Upper lobe of left lung (tissue), 6 donors: ENCODE measurements at regions not wholly inside any gene's neighbourhood (a gene's known extent, or its start where the extent isn't known, plus 50 kb on each side); places are given as distances from the start of the nearest gene placed in this dataset.

Source experiments
- ATAC-seq, 2 donors: fragments of 200-7000 bp; cut with Tn5 transposase; one replicate each; pipeline ENCODE4 v1.9.1; 2022; ENCODE audit warnings: mild to moderate bottlenecking in 2 of 2, moderate library complexity in 2 of 2; ENCODE audit not compliant: low FRiP score in 2 of 2
- DNase-seq, 2 donors: peaks; one replicate each; pipeline ENCODE4 v3.0.0-alpha.2; 2019 to 2020
- H3K27ac ChIP-seq, 4 donors: fragments of 200-600 bp; sonication (generic); one replicate each; pipeline ENCODE4 v1.5.1; 2016 to 2019
- H3K27me3 ChIP-seq, 4 donors: fragments of 200-600 bp; sonication (generic); one replicate each; pipeline ENCODE4 v1.5.1; 2017 to 2019
- H3K36me3 ChIP-seq, 4 donors: fragments of 200-600 bp; sonication (generic); one replicate each; pipeline ENCODE4 v1.5.1; 2016 to 2019
- H3K4me1 ChIP-seq, 4 donors: fragments of 200-600 bp; sonication (generic); one replicate each; pipeline ENCODE4 v1.5.1; 2018 to 2019
- H3K4me3 ChIP-seq, 4 donors: fragments of 200-600 bp; sonication (generic); one replicate each; pipeline ENCODE4 v1.5.1; 2017 to 2019; ENCODE audit warnings: mild to moderate bottlenecking in 2 of 4, moderate library complexity in 1 of 4
- H3K9me3 ChIP-seq, 4 donors: fragments of 200-600 bp; sonication (generic); one replicate each; pipeline ENCODE4 v1.5.1; 2018 to 2019
- EP300 ChIP-seq, 4 donors: sonication (generic); formaldehyde crosslinking; IDR thresholded peaks; one replicate each; pipeline ENCODE4 v1.5.1; 2017; ENCODE audit warnings: antibody characterized with exemption in 4 of 4, control low read depth in 2 of 4
- POLR2A ChIP-seq, 4 donors: fragments of 450-650 bp; IDR thresholded peaks; one replicate each; pipeline ENCODE4 v1.5.1; 2016 to 2017; ENCODE audit warnings: antibody characterized with exemption in 4 of 4, mild to moderate bottlenecking in 2 of 4
- POLR2AphosphoS5 ChIP-seq, 2 donors: sonication (generic); formaldehyde crosslinking; IDR thresholded peaks; one replicate each; pipeline ENCODE4 v1.5.1; 2017; ENCODE audit warnings: antibody characterized with exemption in 2 of 2
- WGBS, 2 donors: methylation state at CpG; one replicate each; pipeline ENCODE4 v1.1.5; 2017 to 2018; 5-methylcytosine and 5-hydroxymethylcytosine counted together
- TF ChIP-seq, protein P1 (sequence below), 6 experiments: fragments of 450-650 bp in 4 of 6; fragments of 200-600 bp in 2 of 6; sonication (generic) in 2 of 6; IDR thresholded peaks; one replicate each; pipeline ENCODE4 v1.5.1; 2016 to 2019; ENCODE audit warnings: antibody characterized with exemption in 6 of 6
- donor health status: DM: no; HTN: no; CAD: no; lungs with moderate emphysema.
- donor health status: DM: no; HTN: yes; CAD: no; lungs with severe emphysema.

DNA sequence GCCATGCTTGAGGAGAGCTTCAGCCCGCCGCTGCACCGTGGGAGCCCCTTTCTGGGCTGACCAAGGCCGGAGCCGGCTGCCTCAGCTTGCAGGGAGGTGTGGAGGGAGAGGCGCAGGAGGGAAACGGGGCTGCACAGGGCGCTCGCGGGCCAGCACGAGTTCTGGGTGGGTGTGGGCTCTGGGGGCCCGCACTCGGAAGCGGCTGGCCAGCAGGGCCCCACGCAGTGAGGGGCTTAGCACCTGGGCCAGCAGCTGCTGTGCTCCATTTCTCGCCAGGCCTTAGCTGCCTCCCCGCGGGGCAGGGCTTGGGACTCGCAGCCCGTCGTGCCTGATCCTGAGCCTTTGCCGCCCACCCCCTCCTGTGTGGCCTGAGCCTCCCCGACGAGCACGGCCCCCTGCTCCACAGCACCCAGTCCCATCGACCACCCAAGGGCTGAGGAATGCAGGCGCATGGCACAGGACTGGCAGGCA is 1554.0 kb downstream of the KCNT2 start:
- TF ChIP-seq EP300 (IDR thresholded peaks at IDR 0.05) (no peak), POLR2AphosphoS5 (IDR thresholded peaks at IDR 0.05) (no peak), POLR2A (IDR thresholded peaks at IDR 0.05) (no peak)
- TF ChIP-seq, protein P1, sequence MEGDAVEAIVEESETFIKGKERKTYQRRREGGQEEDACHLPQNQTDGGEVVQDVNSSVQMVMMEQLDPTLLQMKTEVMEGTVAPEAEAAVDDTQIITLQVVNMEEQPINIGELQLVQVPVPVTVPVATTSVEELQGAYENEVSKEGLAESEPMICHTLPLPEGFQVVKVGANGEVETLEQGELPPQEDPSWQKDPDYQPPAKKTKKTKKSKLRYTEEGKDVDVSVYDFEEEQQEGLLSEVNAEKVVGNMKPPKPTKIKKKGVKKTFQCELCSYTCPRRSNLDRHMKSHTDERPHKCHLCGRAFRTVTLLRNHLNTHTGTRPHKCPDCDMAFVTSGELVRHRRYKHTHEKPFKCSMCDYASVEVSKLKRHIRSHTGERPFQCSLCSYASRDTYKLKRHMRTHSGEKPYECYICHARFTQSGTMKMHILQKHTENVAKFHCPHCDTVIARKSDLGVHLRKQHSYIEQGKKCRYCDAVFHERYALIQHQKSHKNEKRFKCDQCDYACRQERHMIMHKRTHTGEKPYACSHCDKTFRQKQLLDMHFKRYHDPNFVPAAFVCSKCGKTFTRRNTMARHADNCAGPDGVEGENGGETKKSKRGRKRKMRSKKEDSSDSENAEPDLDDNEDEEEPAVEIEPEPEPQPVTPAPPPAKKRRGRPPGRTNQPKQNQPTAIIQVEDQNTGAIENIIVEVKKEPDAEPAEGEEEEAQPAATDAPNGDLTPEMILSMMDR (IDR thresholded peaks at IDR 0.05) = no peak
- Histone ChIP-seq H3K27me3 (no peaks in the 10 kb centered on the region), H3K4me1 (no peaks in the 10 kb centered on the region), H3K4me3 (no peak overlapping the region), H3K27ac (no peak overlapping the region), H3K36me3 (no peaks in the 10 kb centered on the region), H3K9me3 (peaks cover 0 to 5% (median 0%) of the 10 kb centered on the region in 4 donors)
- DNase-seq (peak in 1 of 2 donors; percentile 70), ATAC-seq (no peak)
- 81 to 97% methylated on average over 7 to 16 of the region's 27 CpGs for WGBS, 2 donors

DNA sequence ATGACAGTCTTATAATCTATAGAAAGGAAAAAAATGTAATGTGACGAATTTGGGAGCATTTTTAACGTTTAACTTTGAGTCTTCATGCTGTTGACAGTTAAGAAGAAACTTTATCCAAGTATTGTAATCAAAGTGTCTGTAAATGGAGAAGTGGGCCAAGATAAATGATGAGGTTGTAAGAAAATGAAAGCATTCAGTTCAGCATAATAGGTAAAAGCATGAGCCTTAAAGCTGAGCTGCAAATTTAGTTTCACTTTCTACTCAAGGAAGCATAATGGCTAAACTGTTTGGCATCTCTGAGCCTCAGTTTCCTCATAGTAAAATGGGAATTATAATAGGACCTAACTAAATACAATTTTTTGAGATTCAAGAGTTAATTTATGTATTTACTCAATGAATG is 1554.8 kb downstream of the KCNT2 start:
- H3K27ac ChIP-seq = no peak overlapping the region
- WGBS, 2 donors = 50 to 65% methylated on average over 2 of the region's 2 CpGs
- no peaks in the 10 kb centered on the region for H3K36me3 ChIP-seq
- no peak overlapping the region for H3K4me3 ChIP-seq
- no peaks in the 10 kb centered on the region for H3K27me3 ChIP-seq
- H3K9me3 ChIP-seq = peaks cover 0 to 5% (median 0%) of the 10 kb centered on the region in 4 donors
- DNase-seq (no peak), ATAC-seq (no peak)
- TF ChIP-seq POLR2A (IDR thresholded peaks at IDR 0.05) = no peak
- TF ChIP-seq POLR2AphosphoS5 (IDR thresholded peaks at IDR 0.05) = no peak
- TF ChIP-seq, protein P1 (IDR thresholded peaks at IDR 0.05) = no peak
- TF ChIP-seq EP300 (IDR thresholded peaks at IDR 0.05) = no peak
- H3K4me1 ChIP-seq = no peaks in the 10 kb centered on the region

DNA sequence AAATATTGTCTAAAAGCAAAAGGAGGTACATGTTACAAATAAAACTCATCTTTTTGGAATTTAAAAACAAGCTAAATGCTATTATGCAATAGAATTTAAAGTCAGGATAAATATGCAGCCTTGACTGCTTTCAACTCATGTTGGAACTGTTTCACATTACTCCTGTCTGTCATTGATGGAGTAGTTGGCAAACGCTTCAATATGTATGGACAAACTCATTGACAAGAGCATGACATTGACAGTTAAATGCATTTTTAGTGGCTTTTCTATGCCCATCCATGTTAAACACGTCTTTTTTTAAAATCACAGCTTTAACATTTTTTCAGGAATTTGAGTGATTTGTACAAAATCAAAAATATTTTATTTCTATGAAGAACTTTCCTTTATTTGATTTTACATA is 1560.5 kb downstream of the KCNT2 start:
- ATAC-seq (no peak), DNase-seq (no peak)
- WGBS, 2 donors = 60 to 64% methylated on average over 2 of the region's 2 CpGs
- H3K36me3 ChIP-seq = no peaks in the 10 kb centered on the region
- no peak overlapping the region for H3K4me3 ChIP-seq
- TF ChIP-seq POLR2A (IDR thresholded peaks at IDR 0.05) (no peak), EP300 (IDR thresholded peaks at IDR 0.05) (no peak), POLR2AphosphoS5 (IDR thresholded peaks at IDR 0.05) (no peak)
- TF ChIP-seq, protein P1 (IDR thresholded peaks at IDR 0.05) = no peak
- no peak overlapping the region for H3K27ac ChIP-seq
- no peaks in the 10 kb centered on the region for H3K27me3 ChIP-seq
- no peaks in the 10 kb centered on the region for H3K4me1 ChIP-seq
- no peaks in the 10 kb centered on the region for H3K9me3 ChIP-seq

DNA sequence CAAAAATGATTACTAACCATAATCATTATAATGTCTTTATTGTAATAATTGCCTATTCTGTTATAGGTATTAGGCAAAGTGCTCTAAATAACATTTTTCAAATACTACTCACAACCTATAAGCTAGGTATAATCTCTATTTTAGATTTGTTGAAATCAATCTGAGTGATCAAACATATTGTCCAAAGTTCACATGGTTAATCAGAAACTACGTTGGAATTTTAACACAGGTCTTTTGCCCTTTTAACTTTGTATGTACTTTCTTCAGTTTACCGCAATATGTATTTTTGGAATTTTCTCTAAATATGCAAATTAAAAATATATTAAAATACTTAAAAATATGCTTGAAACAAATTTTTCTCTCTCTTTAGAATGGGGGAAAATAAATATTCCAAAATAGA is 1563.2 kb downstream of the KCNT2 start:
- Histone ChIP-seq H3K4me1 (no peaks in the 10 kb centered on the region), H3K9me3 (no peaks in the 10 kb centered on the region), H3K27me3 (no peaks in the 10 kb centered on the region), H3K4me3 (no peak overlapping the region), H3K27ac (no peak overlapping the region), H3K36me3 (no peaks in the 10 kb centered on the region)
- ATAC-seq (no peak), DNase-seq (no peak)
- 77 to 90% methylated on average over 2 of the region's 2 CpGs for WGBS, 2 donors
- no peak for TF ChIP-seq POLR2AphosphoS5 (IDR thresholded peaks at IDR 0.05)
- no peak for TF ChIP-seq EP300 (IDR thresholded peaks at IDR 0.05)
- TF ChIP-seq, protein P1 (IDR thresholded peaks at IDR 0.05) = no peak
- no peak for TF ChIP-seq POLR2A (IDR thresholded peaks at IDR 0.05)

DNA sequence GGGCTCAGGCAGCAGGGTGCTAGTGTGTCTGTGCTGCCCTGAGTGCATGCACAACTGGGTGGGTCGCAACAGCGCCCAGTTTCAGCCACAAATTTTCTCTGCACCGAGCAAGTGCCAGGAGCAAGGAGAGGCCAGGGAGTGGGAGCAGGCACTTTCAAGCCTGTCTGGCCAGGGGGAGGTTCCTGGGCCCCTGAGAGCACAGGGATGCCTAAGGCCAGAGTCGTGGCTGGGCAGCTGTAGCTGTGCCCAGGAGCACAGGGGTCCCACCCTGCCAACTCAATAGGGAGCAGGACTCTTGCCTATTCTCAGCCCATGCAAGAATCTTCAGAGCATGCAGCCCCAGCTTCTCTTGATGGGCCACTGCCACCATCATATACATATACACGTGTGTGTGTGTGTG is 1577.4 kb downstream of the KCNT2 start:
- Histone ChIP-seq H3K36me3 (no peaks in the 10 kb centered on the region), H3K4me3 (no peak overlapping the region), H3K27ac (no peak overlapping the region), H3K27me3 (no peaks in the 10 kb centered on the region), H3K4me1 (no peaks in the 10 kb centered on the region), H3K9me3 (peaks cover 0 to 13% (median 0%) of the 10 kb centered on the region in 4 donors)
- 67 to 84% methylated on average over 1 to 5 of the region's 5 CpGs for WGBS, 2 donors
- DNase-seq (peak in 1 of 2 donors; percentile 29), ATAC-seq (peak in 1 of 2 donors; percentile 46)
- TF ChIP-seq, protein P1 (IDR thresholded peaks at IDR 0.05) = no peak
- TF ChIP-seq POLR2A (IDR thresholded peaks at IDR 0.05) (no peak), POLR2AphosphoS5 (IDR thresholded peaks at IDR 0.05) (no peak), EP300 (IDR thresholded peaks at IDR 0.05) (no peak)
